T-helper 2 cell treated with Interferon-gamma antibody and Interleukin-4, amounts not matched to agents 5 μg/mL and 100 μg/mL, for 36 hours (primary cell): ENCODE measurements at regions not wholly inside any gene's neighbourhood (a gene's known extent, or its start where the extent isn't known, plus 50 kb on each side); places are given as distances from the start of the nearest gene placed in this dataset.
"Not testable (repeated sequence)": the region's sequence is repeated elsewhere in the genome, so short reads cannot be mapped to it uniquely, and the experiment has no call there.

Experiments used
- DNase-seq: peaks from one replicate; pipeline ENCODE4 v3.0.0; 2021; ENCODE audit warnings: low spot score
- H3K27ac Mint-ChIP-seq: one replicate; pipeline ENCODE4 v1.8.0; 2021; ENCODE audit warnings: mild to moderate bottlenecking, mixed read lengths
- H3K27me3 Mint-ChIP-seq: one replicate; pipeline ENCODE4 v1.8.0; 2021; ENCODE audit warnings: low read depth, mixed read lengths
- H3K36me3 Mint-ChIP-seq: one replicate; pipeline ENCODE4 v1.8.0; 2021; ENCODE audit warnings: low read depth, mixed read lengths
- H3K4me1 Mint-ChIP-seq: one replicate; pipeline ENCODE4 v1.8.0; 2021; ENCODE audit warnings: low read depth, mixed read lengths
- H3K4me3 Mint-ChIP-seq: one replicate; pipeline ENCODE4 v1.8.0; 2022; ENCODE audit warnings: mild to moderate bottlenecking, moderate library complexity, mixed read lengths
- H3K9me3 Mint-ChIP-seq: one replicate; pipeline ENCODE4 v1.8.0; 2021; ENCODE audit warnings: mixed read lengths

GRCh38 chr9:38181232-38181631, 112.2 kb upstream of the SHB start:
- DNase-seq, result no peak
- H3K4me3 Mint-ChIP-seq, result no peak overlapping the region
- no peak overlapping the region for H3K27ac Mint-ChIP-seq
- no peaks in the 10 kb centered on the region for H3K36me3 Mint-ChIP-seq
- H3K4me1 Mint-ChIP-seq, result peaks cover 5% of the 10 kb centered on the region
- no peaks in the 10 kb centered on the region for H3K9me3 Mint-ChIP-seq
- H3K27me3 Mint-ChIP-seq, result no peaks in the 10 kb centered on the region

DNA sequence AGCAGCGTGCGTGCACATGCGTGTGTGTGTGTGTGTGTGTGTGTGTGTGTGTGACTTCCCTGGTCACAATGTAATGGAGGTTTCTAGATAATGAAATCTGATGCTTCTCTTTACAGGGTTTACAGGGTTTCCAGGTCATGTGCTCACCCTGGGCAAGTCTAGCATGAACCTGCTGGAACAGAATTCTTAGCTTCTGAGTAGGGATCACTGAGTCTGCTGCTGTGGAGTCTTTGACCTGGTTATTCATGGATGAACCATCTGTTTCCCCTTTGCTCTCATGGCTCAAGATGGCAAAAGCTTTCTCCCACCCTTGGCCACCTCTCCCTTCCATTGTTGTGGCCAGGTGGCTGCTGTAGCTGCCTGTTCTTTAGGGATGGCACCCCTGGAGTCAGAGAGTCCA, 111.6 kb upstream of the SHB start:
- Mint-ChIP-seq H3K36me3 (no peaks in the 10 kb centered on the region), H3K27me3 (no peaks in the 10 kb centered on the region), H3K4me3 (no peak overlapping the region), H3K4me1 (peaks cover 6% of the 10 kb centered on the region), H3K9me3 (no peaks in the 10 kb centered on the region), H3K27ac (no peak overlapping the region)
- no peak for DNase-seq

GRCh38 chr9:38179965-38180364, 110.9 kb upstream of the SHB start:
- H3K4me1 Mint-ChIP-seq, result peaks cover 6% of the 10 kb centered on the region
- no peaks in the 10 kb centered on the region for H3K27me3 Mint-ChIP-seq
- H3K4me3 Mint-ChIP-seq, result no peak overlapping the region
- H3K36me3 Mint-ChIP-seq, result no peaks in the 10 kb centered on the region
- no peak for DNase-seq
- no peak overlapping the region for H3K27ac Mint-ChIP-seq
- H3K9me3 Mint-ChIP-seq, result no peaks in the 10 kb centered on the region

GRCh38 chr9:38178237-38178636, 109.2 kb upstream of the SHB start:
- Mint-ChIP-seq H3K4me1 (peaks cover 6% of the 10 kb centered on the region), H3K36me3 (no peaks in the 10 kb centered on the region), H3K9me3 (no peaks in the 10 kb centered on the region), H3K4me3 (no peak overlapping the region), H3K27me3 (no peaks in the 10 kb centered on the region), H3K27ac (no peak overlapping the region)
- DNase-seq, result no peak

DNA sequence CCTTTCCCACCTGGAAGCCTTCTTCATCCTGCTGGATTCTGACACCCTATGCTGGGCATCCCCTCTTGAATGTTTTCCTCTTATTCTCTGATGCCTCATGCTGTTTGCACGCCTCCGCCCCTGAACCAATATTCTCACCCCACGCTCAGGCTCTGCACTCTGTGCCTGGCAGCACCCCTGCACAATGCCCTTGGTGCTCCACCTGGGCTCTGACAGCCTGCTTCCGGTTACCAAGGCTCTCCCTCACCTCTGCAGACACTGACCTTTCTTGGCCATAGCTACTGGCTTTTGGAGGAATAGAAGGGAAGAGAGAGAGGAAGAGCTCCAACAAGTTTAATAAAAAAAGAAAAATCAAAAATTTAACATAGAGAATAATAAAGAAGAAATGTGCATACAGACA, 108.7 kb upstream of the SHB start:
- Mint-ChIP-seq H3K4me1 (peaks cover 6% of the 10 kb centered on the region), H3K27ac (no peak overlapping the region), H3K4me3 (no peak overlapping the region), H3K36me3 (no peaks in the 10 kb centered on the region), H3K9me3 (no peaks in the 10 kb centered on the region), H3K27me3 (no peaks in the 10 kb centered on the region)
- no peak for DNase-seq

DNA sequence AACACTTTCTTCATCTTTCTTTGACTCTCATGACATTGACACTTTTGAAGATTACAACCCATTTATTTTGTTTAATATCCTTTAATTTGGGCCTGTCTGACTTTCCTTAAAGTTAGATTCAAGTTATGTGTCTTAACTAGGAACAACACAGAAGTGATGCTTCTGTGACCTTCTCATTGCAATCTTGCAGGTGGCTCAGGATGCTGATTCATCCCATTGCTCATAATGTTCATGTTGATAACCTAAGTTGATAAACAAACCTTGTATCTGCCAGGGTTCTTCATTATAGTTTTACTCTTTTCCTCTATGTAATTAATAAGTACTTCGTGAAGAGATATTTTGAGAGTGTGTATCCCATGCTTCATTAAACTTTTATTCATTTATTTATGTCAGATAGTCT, 107.2 kb upstream of the SHB start:
- H3K9me3 Mint-ChIP-seq, result peaks cover 8% of the 10 kb centered on the region
- H3K27ac Mint-ChIP-seq, result no peak overlapping the region
- H3K27me3 Mint-ChIP-seq, result no peaks in the 10 kb centered on the region
- DNase-seq, result no peak
- peaks cover 6% of the 10 kb centered on the region for H3K4me1 Mint-ChIP-seq
- H3K36me3 Mint-ChIP-seq, result no peaks in the 10 kb centered on the region
- H3K4me3 Mint-ChIP-seq, result no peak overlapping the region

DNA sequence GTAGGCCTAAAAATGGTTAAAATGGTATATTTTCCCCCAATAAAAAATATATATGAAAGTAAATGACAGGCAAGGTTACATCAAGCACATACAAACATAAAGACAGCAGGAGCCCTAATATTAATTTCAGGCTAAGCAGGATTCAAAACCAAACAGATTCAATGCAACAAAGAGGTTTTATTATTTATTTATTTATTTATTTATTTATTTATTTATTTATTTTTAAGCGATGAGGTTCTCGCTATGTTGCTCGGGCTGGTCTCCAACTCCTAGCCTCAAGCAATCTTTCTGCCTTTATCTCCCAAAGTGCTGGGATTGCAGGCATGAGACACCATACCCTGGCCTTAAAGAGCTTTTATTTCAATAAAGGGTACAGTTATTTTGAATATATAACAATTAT, 106.4 kb upstream of the SHB start:
- H3K4me1 Mint-ChIP-seq, result peaks cover 6% of the 10 kb centered on the region
- H3K27me3 Mint-ChIP-seq, result no peaks in the 10 kb centered on the region
- no peak for DNase-seq
- H3K9me3 Mint-ChIP-seq, result peaks cover 16% of the 10 kb centered on the region
- H3K27ac Mint-ChIP-seq, result no peak overlapping the region
- no peak overlapping the region for H3K4me3 Mint-ChIP-seq
- H3K36me3 Mint-ChIP-seq, result no peaks in the 10 kb centered on the region

- H3K27ac Mint-ChIP-seq, result no peak overlapping the region
- no peaks in the 10 kb centered on the region for H3K36me3 Mint-ChIP-seq
- no peaks in the 10 kb centered on the region for H3K27me3 Mint-ChIP-seq
- peaks cover 27% of the 10 kb centered on the region for H3K9me3 Mint-ChIP-seq
- H3K4me1 Mint-ChIP-seq, result peaks cover 2% of the 10 kb centered on the region
- H3K4me3 Mint-ChIP-seq, result no peak overlapping the region
- no peak for DNase-seq
Observed at GRCh38 chr9:38172586-38172985, 103.6 kb upstream of the SHB start.

- H3K36me3 Mint-ChIP-seq, result no peaks in the 10 kb centered on the region
- H3K4me1 Mint-ChIP-seq, result peaks cover 2% of the 10 kb centered on the region
- peaks cover 27% of the 10 kb centered on the region for H3K9me3 Mint-ChIP-seq
- H3K27me3 Mint-ChIP-seq, result no peaks in the 10 kb centered on the region
- H3K4me3 Mint-ChIP-seq, result no peak overlapping the region
- no peak for DNase-seq
- no peak overlapping the region for H3K27ac Mint-ChIP-seq
Observed at GRCh38 chr9:38171926-38172325, 102.9 kb upstream of the SHB start.

DNA sequence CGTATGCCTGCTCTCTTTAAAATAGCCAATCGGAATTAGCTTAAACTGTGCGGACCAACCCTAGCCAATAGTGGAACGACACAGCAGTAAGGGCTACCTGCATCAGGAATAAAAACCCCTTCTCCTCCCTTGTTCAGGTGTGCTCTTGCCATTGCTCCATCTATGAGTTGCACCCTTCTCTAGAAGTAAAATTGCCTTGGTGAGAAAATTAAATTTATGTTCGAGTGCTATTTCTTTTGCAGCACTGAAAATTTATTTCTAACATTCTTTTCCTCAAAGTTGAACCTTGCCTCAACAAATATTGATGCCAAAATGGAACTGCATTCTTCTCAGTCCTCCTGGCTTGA, 102.5 kb upstream of the SHB start:
- Mint-ChIP-seq H3K36me3 (no peaks in the 10 kb centered on the region), H3K27me3 (no peaks in the 10 kb centered on the region), H3K4me3 (no peak overlapping the region), H3K27ac (no peak overlapping the region), H3K9me3 (peaks cover 27% of the 10 kb centered on the region), H3K4me1 (peaks cover 2% of the 10 kb centered on the region)
- no peak for DNase-seq

GRCh38 chr9:38170763-38171537, 101.9 kb upstream of the SHB start:
- H3K4me1 Mint-ChIP-seq, H3K27me3 Mint-ChIP-seq, H3K4me3 Mint-ChIP-seq, H3K27ac Mint-ChIP-seq, H3K36me3 Mint-ChIP-seq: not testable (repeated sequence)
- peak; percentile 7 for DNase-seq
- peaks cover 27% of the 10 kb centered on the region for H3K9me3 Mint-ChIP-seq

DNA sequence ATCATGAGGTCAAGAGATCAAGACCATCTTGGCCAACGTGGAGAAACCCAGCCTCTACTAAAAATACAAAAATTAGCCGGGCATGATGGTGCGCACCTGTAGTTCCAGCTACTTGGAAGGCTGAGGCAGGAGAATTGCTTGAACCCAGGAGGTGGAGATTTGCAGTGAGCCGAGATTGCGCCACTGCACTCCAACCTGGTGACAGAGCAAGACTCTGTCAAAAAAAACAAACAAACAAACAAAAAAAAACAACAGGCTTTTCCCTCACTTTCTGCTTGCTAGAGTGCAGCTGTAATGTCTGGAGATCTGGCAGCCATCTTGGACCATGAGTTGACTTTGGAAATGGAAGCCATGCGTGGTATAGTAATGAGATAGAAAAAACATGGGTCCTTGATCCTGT, 101.1 kb upstream of the SHB start:
- not testable (repeated sequence) for H3K27ac Mint-ChIP-seq, H3K27me3 Mint-ChIP-seq, DNase-seq, H3K36me3 Mint-ChIP-seq, H3K4me1 Mint-ChIP-seq, H3K4me3 Mint-ChIP-seq
- H3K9me3 Mint-ChIP-seq, result peaks cover 27% of the 10 kb centered on the region

- no peak overlapping the region for H3K27ac Mint-ChIP-seq
Observed at GRCh38 chr9:38166501-38166900, 97.5 kb upstream of the SHB start.

DNA sequence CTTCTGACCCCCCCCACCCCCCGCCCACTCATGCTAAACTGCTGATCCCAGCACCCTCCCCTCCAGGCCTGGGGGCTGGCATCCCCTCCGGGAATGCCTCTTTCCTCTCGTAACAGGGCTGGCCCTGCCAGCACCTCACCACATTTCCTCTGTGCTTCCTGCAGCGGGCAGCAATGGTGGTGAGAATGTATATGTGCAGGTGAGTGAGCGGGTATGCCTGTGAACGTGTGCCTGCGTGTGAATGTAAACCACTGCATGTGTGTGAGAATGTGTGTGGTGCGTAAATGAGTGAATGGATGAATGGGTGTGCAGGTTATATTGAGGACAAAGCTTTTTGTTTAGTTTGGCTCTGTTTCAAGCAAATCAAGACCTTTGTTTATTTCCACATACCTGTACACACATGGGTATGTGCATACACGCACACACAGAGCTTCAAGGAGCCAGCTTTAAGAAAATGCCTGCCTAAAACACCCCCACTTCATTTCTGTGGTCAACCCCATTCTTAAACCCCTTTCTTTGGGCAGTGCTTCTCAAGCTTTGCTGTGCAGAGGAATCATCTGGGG, 95.7 kb upstream of the SHB start:
- peaks cover 7% of the 10 kb centered on the region for H3K9me3 Mint-ChIP-seq
- peaks cover 2% of the 10 kb centered on the region for H3K27me3 Mint-ChIP-seq
- no peaks in the 10 kb centered on the region for H3K36me3 Mint-ChIP-seq
- no peak overlapping the region for H3K4me3 Mint-ChIP-seq
- H3K27ac Mint-ChIP-seq, result no peak overlapping the region
- H3K4me1 Mint-ChIP-seq, result peaks cover 1% of the 10 kb centered on the region
- no peak for DNase-seq

More at GRCh38 chr9:38166501-38166900, 97.5 kb upstream of the SHB start:
- H3K4me3 Mint-ChIP-seq, result no peak overlapping the region
- peaks cover 2% of the 10 kb centered on the region for H3K27me3 Mint-ChIP-seq
- no peak for DNase-seq
- no peaks in the 10 kb centered on the region for H3K36me3 Mint-ChIP-seq
- peaks cover 22% of the 10 kb centered on the region for H3K9me3 Mint-ChIP-seq
- peaks cover 1% of the 10 kb centered on the region for H3K4me1 Mint-ChIP-seq

DNA sequence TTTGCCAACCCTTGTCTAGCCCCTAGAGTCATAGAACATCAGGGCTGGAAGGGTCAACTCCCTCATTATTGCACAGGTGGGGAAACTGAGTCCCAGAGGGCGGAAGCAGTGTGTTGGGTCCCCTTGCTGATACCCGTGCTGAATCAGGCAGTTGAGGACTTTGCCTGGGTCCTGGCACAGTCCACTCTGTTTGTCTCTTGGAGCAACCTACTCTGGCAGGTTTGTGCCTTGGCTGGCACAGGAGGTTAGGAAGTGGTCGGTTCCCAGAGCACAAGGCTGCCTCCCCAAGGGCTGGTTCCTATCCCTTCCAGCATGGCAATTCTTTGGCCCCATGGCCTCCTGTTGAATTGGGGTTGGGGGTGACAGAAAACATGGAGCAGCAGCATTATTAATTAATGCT, 94.5 kb upstream of the SHB start:
- no peak for DNase-seq
- no peaks in the 10 kb centered on the region for H3K36me3 Mint-ChIP-seq
- H3K4me1 Mint-ChIP-seq, result peaks cover 1% of the 10 kb centered on the region
- no peaks in the 10 kb centered on the region for H3K9me3 Mint-ChIP-seq
- H3K4me3 Mint-ChIP-seq, result no peak overlapping the region
- no peak overlapping the region for H3K27ac Mint-ChIP-seq
- peaks cover 2% of the 10 kb centered on the region for H3K27me3 Mint-ChIP-seq
